A673 (cell line): ENCODE measurements at regions not wholly inside any gene's neighbourhood (a gene's known extent, or its start where the extent isn't known, plus 50 kb on each side); places are given as distances from the start of the nearest gene placed in this dataset.

Source experiments
- BruUV-seq: library from RNA; stranded (reverse); fragments of 400-500 nt; replicated peaks from 2 replicates; lab custom pipeline; 2021; lab: Mats Ljungman, UMichigan
- CTCF ChIA-PET: fragments of 300-600 bp; sonication (Branson Sonifier 250); formaldehyde crosslinking; loops from one replicate; lab custom pipeline; 2022; ENCODE audit warnings: antibody characterized with exemption; lab: Charles Lee
- POLR2A ChIA-PET: fragments of 300-600 bp; sonication (Branson Sonifier 250); formaldehyde crosslinking; loops from one replicate; lab custom pipeline; 2022; ENCODE audit warnings: antibody characterized with exemption; ENCODE audit not compliant: low non-redundant PET; lab: Charles Lee
- DNase-seq: peaks from one replicate; pipeline ENCODE4 v3.0.0-alpha.2; 2015; ENCODE audit warnings: low spot score
- H3K27ac ChIP-seq: fragments of 200-600 bp; sonication (generic); 2 replicates; pipeline ENCODE4 v1.5.1; 2016; ENCODE audit warnings: mixed run types, low read depth, mild to moderate bottlenecking, mixed read lengths, antibody characterized with exemption, low read length; ENCODE audit not compliant: poor library complexity, severe bottlenecking
- H3K27me3 ChIP-seq: fragments of 200-600 bp; sonication (generic); replicated peaks from 2 replicates; pipeline ENCODE4 v1.6.1; 2017; ENCODE audit warnings: mixed run types, low read depth, mild to moderate bottlenecking, mixed read lengths, antibody characterized with exemption, low read length; ENCODE audit not compliant: insufficient read depth, poor library complexity
- H3K36me3 ChIP-seq: fragments of 200-600 bp; sonication (generic); 2 replicates; pipeline ENCODE4 v1.6.1; 2016; ENCODE audit warnings: mixed run types, mild to moderate bottlenecking, mixed read lengths, antibody characterized with exemption, low read length; ENCODE audit not compliant: insufficient read depth, poor library complexity, severe bottlenecking
- H3K4me1 ChIP-seq: fragments of 200-600 bp; sonication (generic); 2 replicates; pipeline ENCODE4 v1.6.1; 2017; ENCODE audit warnings: mixed run types, mild to moderate bottlenecking, mixed read lengths, antibody characterized with exemption, low read length; ENCODE audit not compliant: insufficient read depth, poor library complexity, severe bottlenecking
- H3K4me3 ChIP-seq: fragments of 200-600 bp; sonication (generic); 2 replicates; pipeline ENCODE4 v1.5.1; 2016; ENCODE audit warnings: low read depth, mixed run types, mild to moderate bottlenecking, mixed read lengths, low read length; ENCODE audit not compliant: poor library complexity, severe bottlenecking
- H3K9me3 ChIP-seq: fragments of 200-600 bp; sonication (generic); 2 replicates; pipeline ENCODE4 v1.6.1; 2016; ENCODE audit warnings: mixed run types, low read depth, mild to moderate bottlenecking, mixed read lengths, antibody characterized with exemption, low read length; ENCODE audit not compliant: poor library complexity, severe bottlenecking
- EZH2 ChIP-seq: fragments of 200-600 bp; sonication (generic); IDR thresholded peaks from 2 replicates; pipeline ENCODE4 v1.6.1; 2017; ENCODE audit warnings: borderline replicate concordance, low read depth, mild to moderate bottlenecking, mixed read lengths, antibody characterized with exemption, low read length; ENCODE audit not compliant: poor library complexity, severe bottlenecking
- intact Hi-C: fragments of 100-400 bp; cut with micrococcal nuclease; formaldehyde crosslinking; loops from one replicate; pipeline ENCODE4 v1.10.0; 2022; ENCODE audit not compliant: unreplicated experiment
- TF ChIP-seq, protein P1 (sequence below): fragments of 300-800, 200-600 bp; sonication (generic); conservative IDR thresholded peaks from 2 replicates; pipeline ENCODE4 v1.5.1; 2017; ENCODE audit warnings: low read depth, mild to moderate bottlenecking, antibody characterized with exemption, low read length, moderate library complexity, mixed read lengths

DNA sequence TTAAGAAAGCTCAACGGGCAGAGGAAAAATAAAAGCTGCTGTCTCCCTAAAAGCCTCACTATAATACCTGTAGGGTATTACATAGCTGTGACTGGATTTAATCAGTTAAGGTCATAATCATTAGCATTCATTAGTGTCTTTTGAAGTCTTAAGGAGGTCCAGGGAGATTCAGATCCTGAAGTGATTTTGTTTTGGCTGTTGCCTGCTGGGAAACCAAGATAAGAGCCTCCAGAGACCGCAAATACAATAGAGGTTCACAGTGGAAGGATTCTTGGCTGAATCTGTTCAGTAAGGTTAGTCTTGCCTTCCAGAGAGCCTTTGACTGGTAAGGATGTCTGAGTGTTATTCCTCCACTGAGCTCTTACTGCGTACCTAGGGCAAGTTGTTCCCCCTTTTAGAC, 54.0 kb upstream of the TNFRSF19 start:
- Histone ChIP-seq H3K4me1 (peaks cover 3% of the 10 kb centered on the region), H3K36me3 (no peaks in the 10 kb centered on the region), H3K27ac (no peak overlapping the region), H3K27me3 (peaks cover 7% of the 10 kb centered on the region), H3K4me3 (no peak overlapping the region), H3K9me3 (no peaks in the 10 kb centered on the region)
- no TSS peak for BruUV-seq
- TF ChIP-seq EZH2, result no peak
- TF ChIP-seq, protein P1, sequence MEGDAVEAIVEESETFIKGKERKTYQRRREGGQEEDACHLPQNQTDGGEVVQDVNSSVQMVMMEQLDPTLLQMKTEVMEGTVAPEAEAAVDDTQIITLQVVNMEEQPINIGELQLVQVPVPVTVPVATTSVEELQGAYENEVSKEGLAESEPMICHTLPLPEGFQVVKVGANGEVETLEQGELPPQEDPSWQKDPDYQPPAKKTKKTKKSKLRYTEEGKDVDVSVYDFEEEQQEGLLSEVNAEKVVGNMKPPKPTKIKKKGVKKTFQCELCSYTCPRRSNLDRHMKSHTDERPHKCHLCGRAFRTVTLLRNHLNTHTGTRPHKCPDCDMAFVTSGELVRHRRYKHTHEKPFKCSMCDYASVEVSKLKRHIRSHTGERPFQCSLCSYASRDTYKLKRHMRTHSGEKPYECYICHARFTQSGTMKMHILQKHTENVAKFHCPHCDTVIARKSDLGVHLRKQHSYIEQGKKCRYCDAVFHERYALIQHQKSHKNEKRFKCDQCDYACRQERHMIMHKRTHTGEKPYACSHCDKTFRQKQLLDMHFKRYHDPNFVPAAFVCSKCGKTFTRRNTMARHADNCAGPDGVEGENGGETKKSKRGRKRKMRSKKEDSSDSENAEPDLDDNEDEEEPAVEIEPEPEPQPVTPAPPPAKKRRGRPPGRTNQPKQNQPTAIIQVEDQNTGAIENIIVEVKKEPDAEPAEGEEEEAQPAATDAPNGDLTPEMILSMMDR, result no peak
- CTCF ChIA-PET, result no interaction called here
- POLR2A ChIA-PET, result no interaction called here
- intact Hi-C loops, result no loop called here
- DNase-seq, result no peak

DNA sequence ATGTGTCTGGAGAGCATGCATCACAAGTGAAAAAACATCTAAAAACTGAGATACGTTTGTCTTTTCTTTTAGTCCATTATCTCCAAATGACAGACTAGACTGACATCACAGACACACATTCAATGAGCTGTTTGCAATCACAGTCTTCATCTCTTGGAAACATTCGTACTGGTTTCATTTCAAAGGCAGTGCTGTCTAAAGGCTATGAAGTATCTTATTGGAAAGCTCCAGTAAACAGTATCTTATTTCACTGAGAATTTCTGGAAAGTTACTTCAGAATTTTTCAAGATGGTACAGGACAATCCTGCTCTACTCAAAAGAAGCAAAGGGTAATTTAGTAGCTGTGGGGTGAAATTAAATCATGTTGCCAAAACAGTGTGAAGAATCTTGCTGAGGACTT, 53.5 kb upstream of the TNFRSF19 start:
- Histone ChIP-seq H3K4me3 (no peak overlapping the region), H3K27ac (no peak overlapping the region), H3K27me3 (peaks cover 7% of the 10 kb centered on the region), H3K9me3 (no peaks in the 10 kb centered on the region), H3K36me3 (no peaks in the 10 kb centered on the region), H3K4me1 (no peaks in the 10 kb centered on the region)
- TF ChIP-seq, protein P1, result no peak
- TF ChIP-seq EZH2, result no peak
- BruUV-seq, result no TSS peak
- ChIA-PET CTCF (no interaction called here), POLR2A (no interaction called here)
- DNase-seq, result no peak
- intact Hi-C loops, result no loop called here

DNA sequence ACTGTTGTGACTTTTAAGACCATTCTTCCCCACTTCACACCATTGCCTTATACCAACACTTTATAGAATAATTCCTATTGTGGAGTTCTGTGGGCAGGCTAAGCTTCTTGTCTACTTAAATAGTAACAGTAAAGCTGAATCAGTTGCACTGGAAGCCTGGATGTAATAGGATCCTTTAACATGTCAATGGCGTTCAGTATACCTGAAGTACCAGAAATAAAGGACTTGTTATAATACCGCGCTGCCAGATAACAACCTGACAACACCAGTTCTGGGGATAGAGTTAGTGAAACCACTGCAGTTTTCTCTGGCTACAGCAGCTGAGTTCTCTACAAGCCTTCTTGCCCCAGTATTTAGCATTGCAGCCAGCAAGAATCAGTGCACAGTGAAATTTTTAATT, 52.0 kb upstream of the TNFRSF19 start:
- Histone ChIP-seq H3K4me1 (no peaks in the 10 kb centered on the region), H3K27ac (no peak overlapping the region), H3K9me3 (no peaks in the 10 kb centered on the region), H3K4me3 (no peak overlapping the region), H3K27me3 (peaks cover 7% of the 10 kb centered on the region), H3K36me3 (no peaks in the 10 kb centered on the region)
- DNase-seq, result no peak
- ChIA-PET CTCF (no interaction called here), POLR2A (no interaction called here)
- intact Hi-C loops, result no loop called here
- TF ChIP-seq, protein P1, result no peak
- no peak for TF ChIP-seq EZH2
- BruUV-seq, result no TSS peak
